ENCODE measurements at regions not wholly inside any gene's neighbourhood (a gene's known extent, or its start where the extent isn't known, plus 50 kb on each side); places are given as distances from the start of the nearest gene placed in this dataset.

GRCh38 chr18:73961804-73962203 lies 185.8 kb downstream of the FBXO15 start:
- TF ChIP-seq CTCF (IDR thresholded peaks at IDR 0.05) (no peak), POLR2A (IDR thresholded peaks at IDR 0.05) (no peak)
